Activated naive CD4-positive, alpha-beta T cell treated with anti-CD3 and anti-CD28 coated beads, Interleukin-2, amount 50 U/mL, for 72 hours (primary cell): ENCODE measurements at regions not wholly inside any gene's neighbourhood (a gene's known extent, or its start where the extent isn't known, plus 50 kb on each side); places are given as distances from the start of the nearest gene placed in this dataset.

Experiments used
- ATAC-seq, 2 donors: fragments of 150-1000 bp; cut with Tn5 transposase; 2 replicates each; pipeline ENCODE4 v1.10.0; 2021; ENCODE audit warnings: mild to moderate bottlenecking in 2 of 2, moderate library complexity in 2 of 2
- DNase-seq, 2 donors: peaks; one replicate each; pipeline ENCODE4 v3.0.0; 2021 to 2022; ENCODE audit warnings: low spot score in 2 of 2
- H3K27ac Mint-ChIP-seq, 2 donors: one replicate each; pipeline ENCODE4 v1.8.0; 2022; ENCODE audit warnings: mild to moderate bottlenecking in 2 of 2, mixed read lengths in 2 of 2
- H3K36me3 Mint-ChIP-seq, 2 donors: one replicate each; pipeline ENCODE4 v1.8.0; 2022; ENCODE audit warnings: mixed read lengths in 2 of 2
- H3K9me3 Mint-ChIP-seq, 2 donors: one replicate each; pipeline ENCODE4 v1.8.0; 2022; ENCODE audit warnings: mixed read lengths in 2 of 2

GRCh38 chr11:91247009-91247735, 977.4 kb upstream of the FAT3 start:
- no peaks in the 10 kb centered on the region for H3K9me3 Mint-ChIP-seq
- ATAC-seq: no peak
- H3K27ac Mint-ChIP-seq: no peak overlapping the region
- H3K36me3 Mint-ChIP-seq: no peaks in the 10 kb centered on the region
- DNase-seq: no peak

GRCh38 chr11:91244912-91245311, 979.7 kb upstream of the FAT3 start:
- no peaks in the 10 kb centered on the region for H3K36me3 Mint-ChIP-seq
- H3K9me3 Mint-ChIP-seq: no peaks in the 10 kb centered on the region
- DNase-seq: no peak
- H3K27ac Mint-ChIP-seq: no peak overlapping the region
- ATAC-seq: no peak

DNA sequence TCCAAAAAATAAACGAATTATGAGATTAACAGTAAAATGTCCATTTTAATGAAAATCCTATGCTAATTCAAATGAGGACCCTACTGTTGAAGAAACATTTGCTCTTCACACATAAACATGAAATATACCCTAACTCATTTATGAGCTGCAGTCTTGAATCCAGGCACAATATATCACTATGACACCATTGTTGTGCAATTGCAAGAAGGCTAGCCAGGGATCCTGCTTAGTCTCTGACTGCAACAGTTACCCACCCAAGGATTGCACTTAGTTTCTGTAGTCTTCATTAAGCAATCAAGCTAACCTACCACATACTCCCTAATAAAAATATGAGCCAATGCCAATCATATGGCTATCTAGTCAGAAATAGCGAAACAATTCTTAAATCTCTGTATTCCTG, 981.0 kb upstream of the FAT3 start:
- no peak for DNase-seq
- no peaks in the 10 kb centered on the region for H3K36me3 Mint-ChIP-seq
- ATAC-seq: no peak
- H3K9me3 Mint-ChIP-seq: peaks cover 0 to 2% of the 10 kb centered on the region in 2 donors
- H3K27ac Mint-ChIP-seq: no peak overlapping the region

DNA sequence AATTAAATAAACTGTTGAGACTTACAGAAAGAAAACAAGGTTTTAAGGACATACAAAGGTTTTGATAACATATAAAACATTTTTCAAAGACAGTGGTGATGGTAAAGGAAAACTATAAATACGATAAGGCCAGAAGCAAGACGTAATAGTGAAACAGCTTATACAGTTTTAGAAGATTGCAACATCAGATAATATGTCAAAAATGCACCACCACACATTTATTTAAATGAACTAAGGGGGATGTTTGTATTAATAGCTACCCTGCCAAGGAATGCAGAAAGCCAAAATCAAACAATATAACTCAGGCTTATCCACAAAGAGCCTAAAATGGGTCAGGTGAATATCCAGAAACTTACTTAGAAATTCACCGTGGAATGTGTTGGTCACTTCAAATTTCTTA, 981.6 kb upstream of the FAT3 start:
- ATAC-seq (no peak), DNase-seq (no peak)
- Mint-ChIP-seq H3K27ac (no peak overlapping the region), H3K36me3 (no peaks in the 10 kb centered on the region), H3K9me3 (peaks cover 4 to 8% of the 10 kb centered on the region in 2 donors)

DNA sequence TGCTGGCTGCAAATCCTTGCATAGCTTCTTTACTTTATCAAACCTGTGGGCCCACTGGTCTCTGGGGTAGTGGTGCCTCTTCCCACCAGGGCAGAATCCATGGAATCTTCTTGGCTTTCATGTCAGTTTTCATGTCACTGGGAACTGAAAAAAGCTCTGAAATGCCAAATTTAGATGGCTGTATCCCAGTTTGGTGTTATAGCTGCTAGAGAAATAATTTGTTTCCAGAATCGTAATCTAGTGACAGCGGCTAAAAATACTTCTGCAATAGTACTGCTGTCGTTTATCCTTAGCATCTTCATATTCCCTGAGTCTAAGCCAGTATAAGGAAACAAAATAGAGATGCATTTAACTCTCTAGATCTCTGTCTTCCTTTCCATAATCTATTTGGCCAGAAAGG, 983.4 kb upstream of the FAT3 start:
- H3K9me3 Mint-ChIP-seq: peaks cover 5 to 11% of the 10 kb centered on the region in 2 donors
- ATAC-seq: no peak

GRCh38 chr11:91239359-91239758, 985.3 kb upstream of the FAT3 start:
- no peak for DNase-seq
- Mint-ChIP-seq H3K27ac (no peak overlapping the region), H3K9me3 (peaks cover 8 to 11% of the 10 kb centered on the region in 2 donors), H3K36me3 (no peaks in the 10 kb centered on the region)
- no peak for ATAC-seq

More for the DNA sequence above, 983.4 kb upstream of the FAT3 start:
- Mint-ChIP-seq H3K27ac (no peak overlapping the region), H3K36me3 (no peaks in the 10 kb centered on the region)
- no peak for DNase-seq

DNA sequence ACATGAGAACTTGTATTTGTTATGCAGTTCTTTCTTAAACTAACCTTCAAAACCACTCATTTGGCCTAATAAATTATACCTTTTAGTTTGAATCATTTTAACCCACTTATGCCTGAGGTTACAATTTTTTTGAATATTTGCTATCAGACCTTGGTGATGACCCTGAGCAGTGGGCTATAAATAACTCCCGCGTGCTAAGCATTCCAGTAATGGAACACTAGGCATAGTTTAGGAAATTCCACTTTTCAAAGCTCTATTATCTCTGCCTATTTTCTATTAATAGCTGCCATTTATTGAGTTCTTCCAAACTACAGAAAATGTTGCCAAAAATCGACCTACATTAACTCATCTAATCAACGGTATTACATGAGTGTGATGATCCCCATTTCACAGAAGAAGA, 993.4 kb upstream of the FAT3 start:
- H3K27ac Mint-ChIP-seq: no peak overlapping the region
- DNase-seq (no peak), ATAC-seq (no peak)
- H3K9me3 Mint-ChIP-seq: peaks cover 6 to 9% of the 10 kb centered on the region in 2 donors
- no peaks in the 10 kb centered on the region for H3K36me3 Mint-ChIP-seq

GRCh38 chr11:91230647-91231046, 994.0 kb upstream of the FAT3 start:
- H3K9me3 Mint-ChIP-seq: peaks cover 2 to 9% of the 10 kb centered on the region in 2 donors
- no peak overlapping the region for H3K27ac Mint-ChIP-seq
- H3K36me3 Mint-ChIP-seq: no peaks in the 10 kb centered on the region
- ATAC-seq (no peak), DNase-seq (no peak)

GRCh38 chr11:91222830-91223229, 1000.0 kb upstream of the CHORDC1 start:
- peaks cover 7 to 16% of the 10 kb centered on the region in 2 donors for H3K9me3 Mint-ChIP-seq
- no peak for DNase-seq
- no peak for ATAC-seq
- peaks cover 0 to 4% of the 10 kb centered on the region in 2 donors for H3K36me3 Mint-ChIP-seq
- H3K27ac Mint-ChIP-seq: no peak overlapping the region

DNA sequence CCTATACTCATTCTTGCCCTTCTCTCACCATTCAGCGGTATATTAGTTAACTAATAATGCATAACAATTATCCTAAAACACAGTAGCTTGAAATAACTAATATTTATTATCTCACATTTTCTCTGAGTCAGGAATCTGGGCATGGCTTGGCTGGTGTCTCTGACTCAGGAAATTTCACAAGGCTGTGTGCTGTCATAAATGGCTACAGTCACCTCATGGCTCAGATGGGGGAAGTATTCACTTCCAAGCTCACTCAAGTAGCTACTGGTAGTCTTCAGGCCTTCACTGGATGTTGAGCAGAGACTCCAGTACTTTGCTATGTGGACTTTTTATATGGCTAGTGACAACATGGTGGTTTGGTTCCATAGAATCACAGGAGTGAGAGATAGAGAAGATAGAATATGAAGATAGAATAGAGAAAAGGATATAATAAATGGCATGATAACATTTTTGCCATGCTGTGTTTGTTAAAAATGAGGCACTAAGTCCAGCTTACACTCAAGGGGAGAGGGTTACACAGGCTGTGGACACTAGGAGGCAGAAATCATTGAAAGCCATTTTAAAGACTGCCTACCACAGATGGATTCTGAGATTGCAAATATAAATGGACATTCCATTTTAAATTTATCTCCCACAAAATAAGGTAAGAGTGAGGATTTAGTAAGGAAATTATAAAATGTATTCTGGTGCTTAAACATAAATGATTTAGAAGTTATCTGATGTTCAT, 997.8 kb upstream of the CHORDC1 start:
- Mint-ChIP-seq H3K36me3 (peaks cover 0 to 4% of the 10 kb centered on the region in 2 donors), H3K27ac (no peak overlapping the region), H3K9me3 (peaks cover 7 to 16% of the 10 kb centered on the region in 2 donors)
- DNase-seq (no peak), ATAC-seq (no peak)

GRCh38 chr11:91219535-91219934, 996.7 kb upstream of the CHORDC1 start:
- H3K27ac Mint-ChIP-seq: no peak overlapping the region

DNA sequence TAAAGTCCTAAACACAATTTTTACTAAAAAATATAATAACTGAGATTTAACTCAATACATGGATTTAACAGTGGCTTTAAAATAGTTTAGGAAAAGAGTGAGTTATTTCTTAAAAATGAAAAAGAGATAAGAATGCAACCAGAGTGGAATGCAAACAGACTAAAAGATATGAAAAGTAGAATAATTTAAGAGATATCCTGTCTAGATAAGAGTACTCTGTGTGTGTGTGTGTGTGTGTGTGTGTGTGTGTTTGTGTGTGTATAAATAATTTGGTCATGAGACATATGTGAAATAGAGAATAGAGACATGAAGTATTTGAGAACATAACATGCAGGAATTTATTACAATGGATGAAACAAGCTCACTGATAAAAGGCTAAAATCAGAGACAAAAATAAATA, 986.9 kb upstream of the CHORDC1 start:
- Mint-ChIP-seq H3K27ac (no peak overlapping the region), H3K36me3 (peaks cover 0 to 5% of the 10 kb centered on the region in 2 donors)
- DNase-seq: no peak

More at GRCh38 chr11:91219535-91219934, 996.7 kb upstream of the CHORDC1 start:
- no peak for DNase-seq
- no peak for ATAC-seq
- Mint-ChIP-seq H3K9me3 (peaks cover 7 to 10% of the 10 kb centered on the region in 2 donors), H3K36me3 (peaks cover 0 to 3% of the 10 kb centered on the region in 2 donors)

GRCh38 chr11:91209306-91209705, 986.5 kb upstream of the CHORDC1 start:
- H3K27ac Mint-ChIP-seq: no peak overlapping the region
- peaks cover 12 to 13% of the 10 kb centered on the region in 2 donors for H3K9me3 Mint-ChIP-seq
- DNase-seq: no peak
- peaks cover 0 to 5% of the 10 kb centered on the region in 2 donors for H3K36me3 Mint-ChIP-seq
- no peak for ATAC-seq

More for the DNA sequence above, 986.9 kb upstream of the CHORDC1 start:
- peaks cover 12 to 13% of the 10 kb centered on the region in 2 donors for H3K9me3 Mint-ChIP-seq
- no peak for ATAC-seq

DNA sequence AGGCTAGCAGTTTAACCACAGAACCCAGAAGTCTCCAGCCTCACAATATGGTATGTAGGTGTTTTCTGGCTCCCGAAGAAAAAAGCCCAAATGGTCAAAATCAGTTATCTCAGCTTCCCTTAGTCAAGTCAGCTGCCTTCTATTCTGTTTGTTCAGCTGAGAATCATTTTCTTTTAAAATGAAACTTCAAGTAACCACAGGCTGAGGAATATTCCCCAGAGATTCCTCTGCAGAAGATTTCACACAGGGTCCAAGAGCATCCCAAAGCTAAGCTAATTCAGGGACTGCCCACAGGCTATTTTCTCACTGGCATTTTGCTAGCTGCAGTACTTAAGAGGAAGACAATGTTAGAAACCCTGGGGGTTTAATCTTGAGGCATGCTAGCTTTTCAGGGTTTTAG, 977.0 kb upstream of the CHORDC1 start:
- Mint-ChIP-seq H3K27ac (no peak overlapping the region), H3K36me3 (no peaks in the 10 kb centered on the region), H3K9me3 (peaks cover 4 to 5% of the 10 kb centered on the region in 2 donors)
- ATAC-seq: no peak
- DNase-seq: no peak

- ATAC-seq (no peak), DNase-seq (no peak)
- no peak overlapping the region for H3K27ac Mint-ChIP-seq
- H3K9me3 Mint-ChIP-seq: peaks cover 8 to 10% of the 10 kb centered on the region in 2 donors
- no peaks in the 10 kb centered on the region for H3K36me3 Mint-ChIP-seq
Observed at GRCh38 chr11:91194546-91194945, 971.7 kb upstream of the CHORDC1 start.

DNA sequence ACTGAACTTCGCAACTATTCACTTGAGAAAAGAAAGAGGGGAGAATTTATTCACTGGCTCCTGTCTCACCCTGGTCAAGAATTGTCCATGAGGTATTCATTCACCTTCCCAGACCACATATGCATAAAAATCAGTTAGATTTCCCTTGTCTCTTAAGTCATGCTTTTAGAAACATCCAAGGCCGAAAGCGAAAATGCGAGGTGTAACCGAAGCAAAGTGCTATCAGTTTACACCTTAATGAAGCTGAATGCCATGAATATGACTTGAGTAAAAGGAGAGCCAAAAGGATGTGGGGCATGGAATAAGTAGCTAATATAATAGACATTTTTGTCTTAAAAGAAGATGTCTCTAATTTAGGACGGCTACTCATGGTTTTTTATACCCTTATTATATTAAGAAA, 965.6 kb upstream of the CHORDC1 start:
- H3K27ac Mint-ChIP-seq: no peak overlapping the region
- DNase-seq (no peak), ATAC-seq (no peak)
- H3K36me3 Mint-ChIP-seq: peaks cover 0 to 7% of the 10 kb centered on the region in 2 donors
- H3K9me3 Mint-ChIP-seq: peaks cover 6 to 8% of the 10 kb centered on the region in 2 donors

DNA sequence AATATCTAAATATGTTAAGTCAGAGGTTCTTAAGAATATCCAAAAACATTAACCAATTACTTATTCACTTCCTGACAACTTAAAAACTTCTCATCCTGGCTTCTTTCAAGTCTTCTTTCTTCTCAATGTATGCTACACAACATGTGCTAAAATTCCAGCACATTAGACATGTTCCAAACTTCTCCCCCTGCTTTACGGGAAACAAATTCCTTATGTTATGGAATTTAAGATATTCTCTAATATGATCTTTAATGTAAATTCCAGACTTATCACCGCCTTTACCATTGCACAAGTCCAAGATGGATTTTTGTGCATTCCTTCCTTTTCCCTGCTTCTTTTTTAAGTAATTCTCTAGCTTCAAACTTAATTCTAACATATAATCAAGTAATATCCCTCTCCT, 964.5 kb upstream of the CHORDC1 start:
- no peak for ATAC-seq
- peaks cover 12 to 14% of the 10 kb centered on the region in 2 donors for H3K9me3 Mint-ChIP-seq
- H3K36me3 Mint-ChIP-seq: peaks cover 0 to 7% of the 10 kb centered on the region in 2 donors
- DNase-seq: no peak
- no peak overlapping the region for H3K27ac Mint-ChIP-seq

DNA sequence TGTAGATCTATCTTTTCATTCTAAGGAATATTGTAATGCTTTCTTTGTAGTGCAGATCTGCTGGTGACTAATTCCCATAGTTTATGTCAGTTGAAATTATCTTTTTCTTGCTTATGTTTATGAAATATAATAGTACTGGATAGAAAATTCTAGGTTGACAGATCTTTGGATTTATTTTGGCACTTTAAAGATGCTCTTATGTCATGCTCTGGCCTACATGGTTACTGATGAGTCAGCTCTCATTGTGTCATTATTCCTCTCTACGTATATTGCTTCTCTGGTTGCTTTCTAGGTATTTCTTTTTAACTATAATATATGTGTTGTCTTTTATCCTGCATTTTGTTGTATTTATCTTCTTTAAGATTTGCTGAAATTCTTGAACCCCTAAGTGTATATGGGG, 955.5 kb upstream of the CHORDC1 start:
- DNase-seq (no peak), ATAC-seq (no peak)
- Mint-ChIP-seq H3K36me3 (no peaks in the 10 kb centered on the region), H3K9me3 (peaks cover 22 to 37% of the 10 kb centered on the region in 2 donors), H3K27ac (no peak overlapping the region)
